SK-N-SH treated with all-trans-retinoic acid at 6 μM for 48 hours (cell line): ENCODE measurements at regions not wholly inside any gene's neighbourhood (a gene's known extent, or its start where the extent isn't known, plus 50 kb on each side); places are given as distances from the start of the nearest gene placed in this dataset.

ENCODE experiments used
- ATAC-seq: fragments of 200-7000 bp; cut with Tn5 transposase; 3 replicates; pipeline ENCODE4 v1.9.1; 2020; ENCODE audit warnings: mild to moderate bottlenecking, moderate library complexity
- ARNTL ChIP-seq: fragments of 450-650 bp; formaldehyde crosslinking; IDR thresholded peaks from 2 replicates; pipeline ENCODE4 v1.5.0; 2020; ENCODE audit warnings: low read depth, mild to moderate bottlenecking, moderate library complexity, borderline replicate concordance
- BACH2 ChIP-seq: fragments of 250-450 bp; sonication (Bioruptor Pico); IDR thresholded peaks from 2 replicates; pipeline ENCODE4 v1.9.0; 2021; ENCODE audit warnings: mild to moderate bottlenecking, borderline replicate concordance
- CSDC2 ChIP-seq: fragments of 250-450 bp; sonication (Bioruptor Pico); IDR thresholded peaks from 2 replicates; pipeline ENCODE4 v1.5.0; 2020; ENCODE audit warnings: mild to moderate bottlenecking, moderate library complexity
- ESRRG ChIP-seq: fragments of 250-450 bp; sonication (Bioruptor Pico); IDR thresholded peaks from 2 replicates; pipeline ENCODE4 v1.6.1; 2021; ENCODE audit warnings: mild to moderate bottlenecking
- GLIS3 ChIP-seq: fragments of 250-450 bp; sonication (Bioruptor Pico); IDR thresholded peaks from 2 replicates; pipeline ENCODE4 v1.5.0; 2020; ENCODE audit warnings: mild to moderate bottlenecking, moderate library complexity
- ISL1 ChIP-seq: fragments of 250-450 bp; sonication (Bioruptor Pico); IDR thresholded peaks from 2 replicates; pipeline ENCODE4 v2.1.2; 2022; ENCODE audit warnings: mild to moderate bottlenecking, moderate library complexity
- OSR1 ChIP-seq: fragments of 250-450 bp; sonication (Bioruptor Pico); IDR thresholded peaks from 2 replicates; pipeline ENCODE4 v1.8.0; 2022; ENCODE audit warnings: moderate library complexity, mild to moderate bottlenecking, inconsistent platforms
- PATZ1 ChIP-seq: fragments of 250-450 bp; sonication (Bioruptor Pico); IDR thresholded peaks from 2 replicates; pipeline ENCODE4 v1.8.0; 2020; ENCODE audit warnings: mild to moderate bottlenecking, moderate library complexity, borderline replicate concordance
- RARB ChIP-seq: fragments of 250-450 bp; sonication (Bioruptor Pico); IDR thresholded peaks from 2 replicates; pipeline ENCODE4 v1.8.0; 2021; ENCODE audit warnings: mild to moderate bottlenecking, moderate library complexity
- SNAI2 ChIP-seq: fragments of 250-450 bp; sonication (Bioruptor Pico); IDR thresholded peaks from 2 replicates; pipeline ENCODE4 v1.5.0; 2020; ENCODE audit warnings: mild to moderate bottlenecking, moderate library complexity
- TCF4 ChIP-seq: fragments of 250-450 bp; sonication (Bioruptor Pico); IDR thresholded peaks from 2 replicates; pipeline ENCODE4 v1.8.0; 2021; ENCODE audit warnings: mild to moderate bottlenecking, moderate library complexity, borderline replicate concordance
- TOX ChIP-seq: fragments of 250-450 bp; sonication (Bioruptor Pico); IDR thresholded peaks from 2 replicates; pipeline ENCODE4 v1.8.0; 2021; ENCODE audit warnings: mild to moderate bottlenecking, moderate library complexity, borderline replicate concordance
- ZC3H10 ChIP-seq: fragments of 250-450 bp; sonication (Bioruptor Pico); IDR thresholded peaks from 2 replicates; pipeline ENCODE4 v1.5.1; 2021; ENCODE audit warnings: mild to moderate bottlenecking, moderate library complexity
- ZFP3 ChIP-seq: fragments of 250-450 bp; sonication (Bioruptor Pico); IDR thresholded peaks from 2 replicates; pipeline ENCODE4 v1.5.0; 2020; ENCODE audit warnings: mild to moderate bottlenecking, moderate library complexity
- ZNF565 ChIP-seq: fragments of 450-650 bp; formaldehyde crosslinking; conservative IDR thresholded peaks from 2 replicates; pipeline ENCODE4 v1.5.0; 2020; ENCODE audit warnings: low read depth, mild to moderate bottlenecking, moderate library complexity
- ZNF70 ChIP-seq: fragments of 450-650 bp; formaldehyde crosslinking; IDR thresholded peaks from 2 replicates; pipeline ENCODE4 v1.5.0; 2020; ENCODE audit warnings: mild to moderate bottlenecking, moderate library complexity
- TF ChIP-seq, protein P1 (sequence below): fragments of 250-450 bp; sonication (Bioruptor Pico); IDR thresholded peaks from 2 replicates; pipeline ENCODE4 v1.5.0; 2020; ENCODE audit warnings: mild to moderate bottlenecking, moderate library complexity
- TF ChIP-seq, protein P2 (sequence below): fragments of 250-450 bp; sonication (Bioruptor Pico); IDR thresholded peaks from 2 replicates; pipeline ENCODE4 v1.8.0; 2021; ENCODE audit warnings: low read depth, mild to moderate bottlenecking, moderate library complexity, borderline replicate concordance
- TF ChIP-seq, protein P3 (sequence below): fragments of 250-450 bp; sonication (Bioruptor Pico); IDR thresholded peaks from 2 replicates; pipeline ENCODE4 v1.5.1; 2020; ENCODE audit warnings: low read depth, mild to moderate bottlenecking, moderate library complexity

GRCh38 chrX:129233786-129234185, 289.5 kb downstream of the SMARCA1 start:
- TF ChIP-seq CSDC2 (CRISPR knock-in tag) (no peak), RARB (no peak), TCF4 (CRISPR knock-in tag) (no peak), TOX (CRISPR knock-in tag) (no peak), ZNF70 (CRISPR knock-in tag) (no peak), ARNTL (CRISPR knock-in tag) (no peak)
- TF ChIP-seq, protein P1, sequence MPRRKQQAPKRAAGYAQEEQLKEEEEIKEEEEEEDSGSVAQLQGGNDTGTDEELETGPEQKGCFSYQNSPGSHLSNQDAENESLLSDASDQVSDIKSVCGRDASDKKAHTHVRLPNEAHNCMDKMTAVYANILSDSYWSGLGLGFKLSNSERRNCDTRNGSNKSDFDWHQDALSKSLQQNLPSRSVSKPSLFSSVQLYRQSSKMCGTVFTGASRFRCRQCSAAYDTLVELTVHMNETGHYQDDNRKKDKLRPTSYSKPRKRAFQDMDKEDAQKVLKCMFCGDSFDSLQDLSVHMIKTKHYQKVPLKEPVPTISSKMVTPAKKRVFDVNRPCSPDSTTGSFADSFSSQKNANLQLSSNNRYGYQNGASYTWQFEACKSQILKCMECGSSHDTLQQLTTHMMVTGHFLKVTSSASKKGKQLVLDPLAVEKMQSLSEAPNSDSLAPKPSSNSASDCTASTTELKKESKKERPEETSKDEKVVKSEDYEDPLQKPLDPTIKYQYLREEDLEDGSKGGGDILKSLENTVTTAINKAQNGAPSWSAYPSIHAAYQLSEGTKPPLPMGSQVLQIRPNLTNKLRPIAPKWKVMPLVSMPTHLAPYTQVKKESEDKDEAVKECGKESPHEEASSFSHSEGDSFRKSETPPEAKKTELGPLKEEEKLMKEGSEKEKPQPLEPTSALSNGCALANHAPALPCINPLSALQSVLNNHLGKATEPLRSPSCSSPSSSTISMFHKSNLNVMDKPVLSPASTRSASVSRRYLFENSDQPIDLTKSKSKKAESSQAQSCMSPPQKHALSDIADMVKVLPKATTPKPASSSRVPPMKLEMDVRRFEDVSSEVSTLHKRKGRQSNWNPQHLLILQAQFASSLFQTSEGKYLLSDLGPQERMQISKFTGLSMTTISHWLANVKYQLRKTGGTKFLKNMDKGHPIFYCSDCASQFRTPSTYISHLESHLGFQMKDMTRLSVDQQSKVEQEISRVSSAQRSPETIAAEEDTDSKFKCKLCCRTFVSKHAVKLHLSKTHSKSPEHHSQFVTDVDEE (CRISPR knock-in tag), result no peak
- ATAC-seq, result no peak

- ATAC-seq, result no peak
- no peak for TF ChIP-seq ARNTL (CRISPR knock-in tag)
- TF ChIP-seq, protein P2, sequence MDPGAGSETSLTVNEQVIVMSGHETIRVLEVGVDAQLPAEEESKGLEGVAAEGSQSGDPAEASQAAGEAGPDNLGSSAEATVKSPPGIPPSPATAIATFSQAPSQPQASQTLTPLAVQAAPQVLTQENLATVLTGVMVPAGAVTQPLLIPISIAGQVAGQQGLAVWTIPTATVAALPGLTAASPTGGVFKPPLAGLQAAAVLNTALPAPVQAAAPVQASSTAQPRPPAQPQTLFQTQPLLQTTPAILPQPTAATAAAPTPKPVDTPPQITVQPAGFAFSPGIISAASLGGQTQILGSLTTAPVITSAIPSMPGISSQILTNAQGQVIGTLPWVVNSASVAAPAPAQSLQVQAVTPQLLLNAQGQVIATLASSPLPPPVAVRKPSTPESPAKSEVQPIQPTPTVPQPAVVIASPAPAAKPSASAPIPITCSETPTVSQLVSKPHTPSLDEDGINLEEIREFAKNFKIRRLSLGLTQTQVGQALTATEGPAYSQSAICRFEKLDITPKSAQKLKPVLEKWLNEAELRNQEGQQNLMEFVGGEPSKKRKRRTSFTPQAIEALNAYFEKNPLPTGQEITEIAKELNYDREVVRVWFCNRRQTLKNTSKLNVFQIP (CRISPR knock-in tag), result no peak
- TF ChIP-seq, protein P3, sequence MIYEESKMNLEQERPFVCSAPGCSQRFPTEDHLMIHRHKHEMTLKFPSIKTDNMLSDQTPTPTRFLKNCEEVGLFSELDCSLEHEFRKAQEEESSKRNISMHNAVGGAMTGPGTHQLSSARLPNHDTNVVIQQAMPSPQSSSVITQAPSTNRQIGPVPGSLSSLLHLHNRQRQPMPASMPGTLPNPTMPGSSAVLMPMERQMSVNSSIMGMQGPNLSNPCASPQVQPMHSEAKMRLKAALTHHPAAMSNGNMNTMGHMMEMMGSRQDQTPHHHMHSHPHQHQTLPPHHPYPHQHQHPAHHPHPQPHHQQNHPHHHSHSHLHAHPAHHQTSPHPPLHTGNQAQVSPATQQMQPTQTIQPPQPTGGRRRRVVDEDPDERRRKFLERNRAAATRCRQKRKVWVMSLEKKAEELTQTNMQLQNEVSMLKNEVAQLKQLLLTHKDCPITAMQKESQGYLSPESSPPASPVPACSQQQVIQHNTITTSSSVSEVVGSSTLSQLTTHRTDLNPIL (CRISPR knock-in tag), result no peak
These were observed 292.3 kb downstream of the SMARCA1 start for GRCh38 chrX:129230850-129231512.

GRCh38 chrX:129230168-129230567, 293.1 kb downstream of the SMARCA1 start:
- no peak for ATAC-seq
- TF ChIP-seq GLIS3 (no peak), TCF4 (CRISPR knock-in tag) (no peak), OSR1 (no peak), PATZ1 (no peak), SNAI2 (CRISPR knock-in tag) (no peak), ZFP3 (no peak), CSDC2 (CRISPR knock-in tag) (no peak), ZNF565 (CRISPR knock-in tag) (no peak), ARNTL (CRISPR knock-in tag) (no peak), ESRRG (CRISPR knock-in tag) (no peak), TOX (CRISPR knock-in tag) (no peak), ISL1 (CRISPR knock-in tag) (no peak), BACH2 (CRISPR knock-in tag) (no peak), ZC3H10 (CRISPR knock-in tag) (no peak)
- TF ChIP-seq, protein P3 (CRISPR knock-in tag), result no peak
- TF ChIP-seq, protein P1 (CRISPR knock-in tag), result no peak
- TF ChIP-seq, all 23 proteins: peak for 0
